ENCODE measurements at regions not wholly inside any gene's neighbourhood (a gene's known extent, or its start where the extent isn't known, plus 50 kb on each side); places are given as distances from the start of the nearest gene placed in this dataset.
"Not testable (repeated sequence)": the region's sequence is repeated elsewhere in the genome, so short reads cannot be mapped to it uniquely, and the experiment has no call there.

DNA sequence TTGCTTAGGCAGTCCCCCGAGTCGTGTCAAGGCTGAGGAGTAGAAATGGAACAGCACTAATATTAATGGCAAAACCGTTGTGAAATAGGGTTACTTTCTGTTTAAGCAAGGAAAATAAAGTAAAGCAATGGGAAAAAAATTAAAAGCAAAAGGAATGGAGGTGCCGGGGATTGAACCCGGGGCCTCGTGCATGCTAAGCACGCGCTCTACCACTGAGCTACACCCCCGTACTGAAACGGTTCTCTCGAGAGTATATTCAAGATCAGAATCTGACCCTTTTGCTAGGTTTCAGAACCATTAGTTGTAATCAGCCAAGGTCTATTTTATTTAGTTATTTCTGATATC lies 85.5 kb downstream of the TRIM27 start:
- peak overlapping the region; percentile 70 to 100 (median 92) for H3K27ac Mint-ChIP-seq
- CTCF ChIA-PET (ENCODE audit: partially characterized antibody) = interaction anchor here (0.6 to 6.0 kb wide), 34 partner anchors 11 to 1663 kb away, joined by 3 to 197 read pairs (median 9); partner anchors contain the start of genes TRIM27 and ZNF311
- peak overlapping the region; percentile 91 to 97 (median 94) for H3K4me3 Mint-ChIP-seq
- H3K9me3 Mint-ChIP-seq = peaks cover 0 to 14% (median 0%) of the 10 kb centered on the region in 8 donors
- H3K4me1 Mint-ChIP-seq = peaks cover 12 to 24% (median 18%) of the 10 kb centered on the region in 4 donors
- Histone ChIP-seq H3K4me3 (ENCODE audit: low read length in 2 of 2) (peak overlapping the region; percentile 72 to 80), H3K36me3 (ENCODE audit: insufficient read depth, low read length) (no peaks in the 10 kb centered on the region), H3K9me3 (ENCODE audit: control insufficient read depth in 1 of 2, low read length in 2 of 2) (no peaks in the 10 kb centered on the region), H3K27me3 (ENCODE audit: insufficient read depth, low read length) (no peaks in the 10 kb centered on the region), H3K27ac (ENCODE audit: low read depth, low read length) (peak overlapping the region; percentile 42), H3K4me1 (ENCODE audit: insufficient read depth, low read length) (peaks cover 13% of the 10 kb centered on the region)
- H3K27me3 Mint-ChIP-seq = peaks cover 24 to 34% of the 10 kb centered on the region in 2 donors
- intact Hi-C loops (cut with micrococcal nuclease) = loop anchor here (1.0 to 5.0 kb wide), 9 partner anchors 25 to 935 kb away; partner anchors contain the start of genes GABBR1 and TRIM27
- peaks cover 0 to 12% of the 10 kb centered on the region in 2 donors for H3K36me3 Mint-ChIP-seq
- DNase-seq = peak; percentile 79 to 84 (median 83)
- POLR2A ChIA-PET (ENCODE audit: partially characterized antibody) = interaction anchor here (0.8 to 2.9 kb wide), 20 partner anchors 10 to 1359 kb away, joined by 3 to 48 read pairs (median 5); partner anchors contain the start of genes TRIM27 and ZSCAN26

DNA sequence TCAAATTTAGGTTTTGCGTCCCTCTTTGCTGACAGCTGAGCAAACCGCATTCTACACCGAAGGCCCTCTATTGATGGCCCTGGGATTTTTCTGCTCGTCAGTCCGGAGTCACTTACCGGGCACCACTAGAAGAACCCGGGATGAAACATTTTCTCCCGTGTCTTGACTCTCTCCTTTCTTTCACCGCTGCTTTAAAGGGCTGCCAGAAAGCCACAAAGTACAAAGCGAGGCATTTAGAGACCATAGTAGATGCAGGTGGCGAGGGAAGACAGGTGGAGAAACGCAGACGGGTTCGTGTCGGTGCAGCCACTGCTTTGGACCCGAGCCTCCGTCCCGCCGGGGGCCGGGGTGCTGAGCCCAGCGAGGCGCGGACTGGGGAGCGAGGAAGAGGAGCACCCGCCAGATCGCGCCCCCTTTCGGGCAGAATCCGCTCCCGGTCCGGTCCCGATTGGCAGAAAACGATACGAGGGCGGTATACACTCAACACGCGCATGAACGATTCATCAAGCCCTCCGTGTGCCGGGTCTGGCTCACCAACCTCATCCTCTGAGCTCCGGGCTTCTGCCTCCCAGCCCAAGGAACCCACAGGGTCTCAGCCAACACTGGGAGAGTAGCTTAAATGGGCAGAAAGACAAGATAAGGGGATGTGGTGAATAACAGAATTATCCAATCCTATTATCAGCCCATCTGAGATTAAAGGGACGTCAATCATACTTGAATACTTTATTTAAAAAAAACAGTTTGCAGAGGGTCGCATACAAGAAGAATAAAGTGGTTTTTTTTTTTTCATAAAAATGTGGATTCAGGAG lies 84.9 kb downstream of the TRIM27 start:
- H3K4me1 ChIP-seq (ENCODE audit: insufficient read depth, low read length) = peaks cover 13% of the 10 kb centered on the region
- DNase-seq = peak; percentile 74 to 82 (median 76)
- no peaks in the 10 kb centered on the region for H3K9me3 ChIP-seq (ENCODE audit: control insufficient read depth in 1 of 2, low read length in 2 of 2)
- H3K36me3 ChIP-seq (ENCODE audit: insufficient read depth, low read length) = no peaks in the 10 kb centered on the region
- peaks cover 22 to 28% of the 10 kb centered on the region in 2 donors for H3K27me3 Mint-ChIP-seq
- peak overlapping the region; percentile 42 for H3K27ac ChIP-seq (ENCODE audit: low read depth, low read length)
- peak overlapping the region; percentile 72 to 80 for H3K4me3 ChIP-seq (ENCODE audit: low read length in 2 of 2)
- POLR2A ChIA-PET (ENCODE audit: partially characterized antibody) = interaction anchor here (0.6 to 2.9 kb wide), 21 partner anchors 9 to 1360 kb away, joined by 3 to 48 read pairs (median 4); partner anchors contain the start of genes TRIM27 and ZSCAN26
- H3K36me3 Mint-ChIP-seq = peaks cover 0 to 12% of the 10 kb centered on the region in 2 donors
- no peaks in the 10 kb centered on the region for H3K27me3 ChIP-seq (ENCODE audit: insufficient read depth, low read length)
- CTCF ChIA-PET (ENCODE audit: partially characterized antibody) = interaction anchor here (0.8 to 6.0 kb wide), 25 partner anchors 10 to 192 kb away, joined by 3 to 197 read pairs (median 11); partner anchors contain the start of genes TRIM27 and ZNF311
- H3K4me1 Mint-ChIP-seq = peaks cover 12 to 24% (median 18%) of the 10 kb centered on the region in 4 donors
- intact Hi-C loops (cut with micrococcal nuclease) = loop anchor here (1.0 to 5.0 kb wide), 9 partner anchors 24 to 936 kb away; partner anchors contain the start of genes GABBR1 and TRIM27
- peak overlapping the region; percentile 91 to 97 (median 94) for H3K4me3 Mint-ChIP-seq
- peaks cover 0 to 12% (median 0%) of the 10 kb centered on the region in 8 donors for H3K9me3 Mint-ChIP-seq
- H3K27ac Mint-ChIP-seq = peak overlapping the region; percentile 70 to 100 (median 92)

DNA sequence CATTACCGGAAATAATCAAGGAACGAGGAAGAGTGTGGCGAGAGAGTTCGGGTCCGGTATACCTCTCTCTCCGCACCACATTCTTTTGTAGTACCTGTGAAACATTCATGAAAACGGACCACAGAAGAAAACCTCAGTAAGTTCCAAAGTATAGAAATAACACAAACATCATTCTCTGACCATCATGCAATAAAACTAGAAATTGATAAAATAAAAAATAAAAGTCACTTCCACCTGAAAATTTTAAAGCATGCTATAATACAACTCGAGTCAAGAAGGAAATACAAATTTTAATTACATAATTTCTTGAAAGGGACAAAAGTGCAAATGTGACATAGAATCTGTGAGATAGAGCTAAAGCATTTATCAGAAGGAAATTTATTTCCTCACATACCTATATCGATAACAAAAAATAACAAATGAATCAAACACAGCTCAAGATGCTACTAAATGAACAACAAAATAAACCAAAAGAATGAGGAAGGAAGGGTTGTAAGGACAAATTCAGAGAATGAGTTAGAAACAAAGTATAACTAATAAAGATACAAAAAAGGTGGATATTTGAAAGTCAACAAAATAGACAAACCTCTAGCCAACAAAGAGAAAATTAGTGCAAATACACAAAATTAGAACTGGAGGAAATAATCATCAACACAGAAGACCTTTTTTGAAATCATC lies 84.2 kb downstream of the TRIM27 start:
- peaks cover 0 to 12% (median 0%) of the 10 kb centered on the region in 8 donors for H3K9me3 Mint-ChIP-seq
- ChIA-PET POLR2A (ENCODE audit: partially characterized antibody) (interaction anchor here (0.6 to 2.9 kb wide), 12 partner anchors 8 to 1032 kb away, joined by 3 to 48 read pairs (median 6); partner anchors contain the start of gene TRIM27), CTCF (ENCODE audit: partially characterized antibody) (interaction anchor here (0.7 to 6.0 kb wide), 15 partner anchors 9 to 184 kb away, joined by 3 to 197 read pairs (median 26); partner anchors contain the start of gene TRIM27)
- peaks cover 12 to 24% (median 18%) of the 10 kb centered on the region in 4 donors for H3K4me1 Mint-ChIP-seq
- peaks cover 0 to 12% of the 10 kb centered on the region in 2 donors for H3K36me3 Mint-ChIP-seq
- no peak for DNase-seq
- peak overlapping the region; percentile 91 to 97 (median 94) for H3K4me3 Mint-ChIP-seq
- H3K27me3 ChIP-seq (ENCODE audit: insufficient read depth, low read length) = no peaks in the 10 kb centered on the region
- H3K4me1 ChIP-seq (ENCODE audit: insufficient read depth, low read length) = peaks cover 13% of the 10 kb centered on the region
- peak overlapping the region in 2 of 7 donors; percentile 36 to 100 for H3K27ac Mint-ChIP-seq
- no peaks in the 10 kb centered on the region for H3K36me3 ChIP-seq (ENCODE audit: insufficient read depth, low read length)
- peaks cover 17 to 26% of the 10 kb centered on the region in 2 donors for H3K27me3 Mint-ChIP-seq
- intact Hi-C loops (cut with micrococcal nuclease) = loop anchor here (2.0 to 5.0 kb wide), 2 partner anchors 793 to 937 kb away; partner anchors contain the start of gene GABBR1
- H3K27ac ChIP-seq (ENCODE audit: low read depth, low read length) = peak overlapping the region; percentile 42
- peak overlapping the region; percentile 72 to 80 for H3K4me3 ChIP-seq (ENCODE audit: low read length in 2 of 2)
- H3K9me3 ChIP-seq (ENCODE audit: control insufficient read depth in 1 of 2, low read length in 2 of 2) = no peaks in the 10 kb centered on the region

DNA sequence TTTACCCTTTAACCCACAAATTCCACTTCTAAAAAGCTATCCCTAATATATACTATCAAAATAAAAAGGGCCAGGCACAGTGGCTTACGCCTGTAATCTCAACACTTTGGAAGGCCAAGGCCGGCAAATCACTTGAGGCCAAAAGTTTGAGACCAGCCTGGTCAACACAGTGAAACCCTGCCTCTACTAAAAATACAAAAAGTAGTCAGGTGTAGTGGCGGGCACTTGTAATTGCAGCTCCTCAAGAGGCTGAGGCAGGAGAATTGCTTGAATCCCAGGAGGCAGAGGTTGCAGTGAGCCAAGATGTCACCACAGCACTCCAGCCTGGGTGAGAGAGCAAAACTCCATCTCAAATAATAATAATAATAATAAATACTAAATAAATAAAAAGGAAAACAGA lies 82.5 kb downstream of the TRIM27 start:
- peaks cover 13% of the 10 kb centered on the region for H3K4me1 ChIP-seq (ENCODE audit: insufficient read depth, low read length)
- H3K27me3 ChIP-seq (ENCODE audit: insufficient read depth, low read length) = no peaks in the 10 kb centered on the region
- Mint-ChIP-seq H3K4me3 (no peak overlapping the region), H3K4me1 (peaks cover 12 to 24% (median 18%) of the 10 kb centered on the region in 4 donors), H3K9me3 (peaks cover 0 to 12% (median 0%) of the 10 kb centered on the region in 8 donors), H3K36me3 (peaks cover 0 to 12% of the 10 kb centered on the region in 2 donors), H3K27me3 (peaks cover 14 to 26% of the 10 kb centered on the region in 2 donors), H3K27ac (no peak overlapping the region)
- H3K4me3 ChIP-seq (ENCODE audit: low read length in 2 of 2) = no peak overlapping the region
- H3K27ac ChIP-seq (ENCODE audit: low read depth, low read length) = no peak overlapping the region
- intact Hi-C loops (cut with micrococcal nuclease) = no loop called here
- no peaks in the 10 kb centered on the region for H3K36me3 ChIP-seq (ENCODE audit: insufficient read depth, low read length)
- ChIA-PET CTCF (ENCODE audit: partially characterized antibody) (interaction anchor here (0.6 to 3.2 kb wide), 7 partner anchors 19 to 922 kb away, joined by 3 to 10 read pairs (median 3); no protein-coding TSS in a partner anchor), POLR2A (ENCODE audit: partially characterized antibody) (interaction anchor here (0.8 to 1.2 kb wide), 4 partner anchors 43 to 108 kb away, joined by 3 read pairs; partner anchors contain the start of gene TRIM27)
- no peak for DNase-seq
- no peaks in the 10 kb centered on the region for H3K9me3 ChIP-seq (ENCODE audit: control insufficient read depth in 1 of 2, low read length in 2 of 2)

DNA sequence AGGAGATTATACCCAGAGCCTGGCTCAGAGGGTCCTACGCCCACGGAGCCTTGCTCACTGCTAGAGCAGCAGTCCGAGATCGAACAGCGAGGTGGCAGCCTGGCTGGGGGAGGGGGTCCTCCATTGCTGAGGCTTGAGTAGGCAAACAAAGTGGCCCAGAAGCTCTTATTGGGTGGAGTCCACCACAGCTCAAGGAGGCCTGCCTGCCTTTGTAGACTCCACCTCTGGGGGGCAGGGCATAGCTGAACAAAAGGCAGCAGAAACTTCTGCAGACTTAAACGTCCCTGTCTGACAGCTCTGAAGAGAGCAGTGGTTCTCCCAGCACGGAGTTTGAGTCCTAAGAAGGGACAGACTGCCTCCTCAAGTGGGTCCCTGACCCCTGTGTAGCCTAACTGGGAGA lies 75.0 kb downstream of the TRIM27 start:
- H3K27me3 Mint-ChIP-seq = peaks cover 10 to 13% of the 10 kb centered on the region in 2 donors
- H3K4me1 Mint-ChIP-seq; H3K27me3 ChIP-seq (ENCODE audit: insufficient read depth, low read length); H3K27ac Mint-ChIP-seq; intact Hi-C loops (cut with micrococcal nuclease); H3K36me3 Mint-ChIP-seq; H3K4me3 ChIP-seq (ENCODE audit: low read length in 2 of 2); H3K36me3 ChIP-seq (ENCODE audit: insufficient read depth, low read length); POLR2A ChIA-PET (ENCODE audit: partially characterized antibody); H3K9me3 ChIP-seq (ENCODE audit: control insufficient read depth in 1 of 2, low read length in 2 of 2); H3K4me3 Mint-ChIP-seq; H3K9me3 Mint-ChIP-seq; H3K4me1 ChIP-seq (ENCODE audit: insufficient read depth, low read length); H3K27ac ChIP-seq (ENCODE audit: low read depth, low read length): not testable (repeated sequence)
- DNase-seq = peak; percentile 37 to 56 (median 49)
- CTCF ChIA-PET (ENCODE audit: partially characterized antibody) = interaction anchor here (0.7 to 3.6 kb wide), 11 partner anchors 11 to 171 kb away, joined by 3 to 28 read pairs (median 4); partner anchors contain the start of gene TRIM27

All from CD4-positive, alpha-beta memory T cell (primary cell).